H9 (cell line): ENCODE measurements at regions not wholly inside any gene's neighbourhood (a gene's known extent, or its start where the extent isn't known, plus 50 kb on each side); places are given as distances from the start of the nearest gene placed in this dataset.

Experiments
- DNase-seq: peaks from one replicate; pipeline ENCODE4 v3.0.0-alpha.2; 2017
- H2AFZ ChIP-seq: one replicate; pipeline ENCODE4 v1.6.1; 2013; ENCODE audit warnings: mild to moderate bottlenecking, low read length, control low read depth, moderate library complexity
- H2AK5ac ChIP-seq: 2 replicates; pipeline ENCODE4 v1.6.1; 2013; ENCODE audit warnings: low read length, control low read depth, mixed read lengths; ENCODE audit not compliant: insufficient read length
- H2BK120ac ChIP-seq: one replicate; pipeline ENCODE4 v1.6.1; 2013; ENCODE audit warnings: low read depth, mild to moderate bottlenecking, low read length, control low read depth, inconsistent platforms; ENCODE audit not compliant: poor library complexity, severe bottlenecking
- H2BK12ac ChIP-seq: 2 replicates; pipeline ENCODE4 v1.6.1; 2013; ENCODE audit warnings: low read length, control low read depth, mixed read lengths, low read depth; ENCODE audit not compliant: insufficient read length
- H2BK15ac ChIP-seq: 2 replicates; pipeline ENCODE4 v1.6.1; 2013; ENCODE audit warnings: low read depth, low read length, control low read depth
- H2BK20ac ChIP-seq: one replicate; pipeline ENCODE4 v1.6.1; 2013; ENCODE audit warnings: low read depth, mild to moderate bottlenecking, low read length, control low read depth, inconsistent platforms; ENCODE audit not compliant: poor library complexity, severe bottlenecking
- H2BK5ac ChIP-seq: 2 replicates; pipeline ENCODE4 v1.6.1; 2013; ENCODE audit warnings: low read length, control low read depth, mixed read lengths; ENCODE audit not compliant: insufficient read length
- H3K14ac ChIP-seq: 2 replicates; pipeline ENCODE4 v1.6.1; 2013; ENCODE audit warnings: low read length, control low read depth; ENCODE audit not compliant: insufficient read depth
- H3K18ac ChIP-seq: 2 replicates; pipeline ENCODE4 v1.6.1; 2013; ENCODE audit warnings: low read depth, mild to moderate bottlenecking, mixed read lengths, low read length, control low read depth; ENCODE audit not compliant: insufficient read length
- H3K23ac ChIP-seq: 2 replicates; pipeline ENCODE4 v1.6.1; 2013; ENCODE audit warnings: low read length, control low read depth, mixed read lengths, low read depth; ENCODE audit not compliant: insufficient read length
- H3K23me2 ChIP-seq: 2 replicates; pipeline ENCODE4 v1.6.1; 2013; ENCODE audit warnings: low read depth, mild to moderate bottlenecking, mixed read lengths, low read length, control low read depth; ENCODE audit not compliant: insufficient read length, poor library complexity, severe bottlenecking
- H3K27ac ChIP-seq: 2 replicates; pipeline ENCODE4 v1.5.1; 2013; ENCODE audit warnings: low read length, control low read depth, mixed read lengths, low read depth; ENCODE audit not compliant: insufficient read length
- H3K27me3 ChIP-seq: 2 replicates; pipeline ENCODE4 v1.6.1; 2013; ENCODE audit warnings: low read length, control low read depth, inconsistent platforms; ENCODE audit not compliant: insufficient read depth
- H3K4ac ChIP-seq: 2 replicates; pipeline ENCODE4 v1.6.1; 2013; ENCODE audit warnings: low read depth, mild to moderate bottlenecking, control low read depth, inconsistent platforms, low read length, moderate library complexity
- H3K4me1 ChIP-seq: 2 replicates; pipeline ENCODE4 v1.6.1; 2013; ENCODE audit warnings: low read length, control low read depth, inconsistent platforms; ENCODE audit not compliant: insufficient read depth
- H3K4me2 ChIP-seq: 2 replicates; pipeline ENCODE4 v1.6.1; 2013; ENCODE audit warnings: low read length, control low read depth, mixed read lengths; ENCODE audit not compliant: insufficient read length, insufficient read depth
- H3K56ac ChIP-seq: 2 replicates; pipeline ENCODE4 v1.6.1; 2013; ENCODE audit warnings: low read depth, mild to moderate bottlenecking, mixed read lengths, low read length, control low read depth; ENCODE audit not compliant: insufficient read length
- H3K79me1 ChIP-seq: 2 replicates; pipeline ENCODE4 v1.6.1; 2013; ENCODE audit warnings: low read depth, mild to moderate bottlenecking, moderate library complexity, low read length, control low read depth, inconsistent platforms; ENCODE audit not compliant: insufficient read depth, poor library complexity, severe bottlenecking
- H3K79me2 ChIP-seq: 2 replicates; pipeline ENCODE4 v1.6.1; 2013; ENCODE audit warnings: low read length, control low read depth, inconsistent platforms; ENCODE audit not compliant: insufficient read depth
- H3K9ac ChIP-seq: 2 replicates; pipeline ENCODE4 v1.6.1; 2013; ENCODE audit warnings: low read length, control low read depth, mixed read lengths; ENCODE audit not compliant: insufficient read length; ENCODE audit errors: extremely low read depth
- H3K9me3 ChIP-seq: one replicate; pipeline ENCODE4 v1.6.1; 2013; ENCODE audit warnings: low read depth, low read length, inconsistent platforms; ENCODE audit not compliant: control insufficient read depth
- H3T11ph ChIP-seq: one replicate; pipeline ENCODE4 v1.6.1; 2013; ENCODE audit warnings: mild to moderate bottlenecking, low read length, control low read depth, inconsistent platforms
- H4K20me1 ChIP-seq: one replicate; pipeline ENCODE4 v1.6.1; 2013; ENCODE audit not compliant: control insufficient read depth, insufficient read length, insufficient read depth
- H4K5ac ChIP-seq: 2 replicates; pipeline ENCODE4 v1.6.1; 2013; ENCODE audit warnings: low read depth, mild to moderate bottlenecking, mixed read lengths, low read length, control low read depth; ENCODE audit not compliant: insufficient read length
- H4K8ac ChIP-seq: replicated peaks from 2 replicates; pipeline ENCODE4 v1.6.1; 2013; ENCODE audit warnings: low read length, control low read depth, mixed read lengths, low read depth; ENCODE audit not compliant: insufficient read length
- H4K91ac ChIP-seq: 2 replicates; pipeline ENCODE4 v1.6.1; 2013; ENCODE audit warnings: low read depth, mild to moderate bottlenecking, moderate library complexity, mixed read lengths, low read length, control low read depth; ENCODE audit not compliant: insufficient read length
- H3K27ac Mint-ChIP-seq, 3 experiments: 2 replicates in 2 of 3; 3 replicates in 1 of 3; pipeline ENCODE4 v1.8.0; 2020 to 2021; ENCODE audit warnings: mixed read lengths in 3 of 3, mild to moderate bottlenecking in 1 of 3, moderate library complexity in 1 of 3
- H3K27me3 Mint-ChIP-seq: 2 replicates; pipeline ENCODE4 v1.8.0; 2021; ENCODE audit warnings: low read depth, mild to moderate bottlenecking, moderate library complexity, mixed read lengths
- H3K36me3 Mint-ChIP-seq, 3 experiments: 2 replicates in 2 of 3; 3 replicates in 1 of 3; pipeline ENCODE4 v1.8.0; 2020 to 2021; ENCODE audit warnings: low read depth in 3 of 3, mixed read lengths in 3 of 3; ENCODE audit not compliant: insufficient read depth in 1 of 3
- H3K4me1 Mint-ChIP-seq, 2 experiments: 2 replicates each; pipeline ENCODE4 v1.8.0; 2020; ENCODE audit warnings: mixed read lengths in 2 of 2
- H3K4me3 Mint-ChIP-seq, 2 experiments: 2 replicates in 1 of 2; 3 replicates in 1 of 2; pipeline ENCODE4 v1.8.0; 2020 to 2021; ENCODE audit warnings: mild to moderate bottlenecking in 2 of 2, mixed read lengths in 2 of 2, moderate library complexity in 1 of 2
- H3K9me3 Mint-ChIP-seq, 2 experiments: 2 replicates in 1 of 2; 3 replicates in 1 of 2; pipeline ENCODE4 v1.8.0; 2020; ENCODE audit warnings: mild to moderate bottlenecking in 2 of 2, mixed read lengths in 2 of 2, moderate library complexity in 1 of 2
- CTCF ChIP-seq: fragments of 200-600 bp; sonication (generic); conservative IDR thresholded peaks from 3 replicates; pipeline ENCODE4 v1.8.0; 2021; ENCODE audit warnings: antibody characterized with exemption, mild to moderate bottlenecking
- WGBS: extraction: QIAGEN DNeasy Blood & Tissue Kit; methylation state at CpG from one replicate; pipeline ENCODE4 v1.1.7; 2013; ENCODE audit warnings: missing lambda C conversion rate, low lambda C conversion rate, mixed read lengths; ENCODE audit not compliant: insufficient read length; ENCODE audit errors: extremely low coverage; 5-methylcytosine and 5-hydroxymethylcytosine counted together

DNA sequence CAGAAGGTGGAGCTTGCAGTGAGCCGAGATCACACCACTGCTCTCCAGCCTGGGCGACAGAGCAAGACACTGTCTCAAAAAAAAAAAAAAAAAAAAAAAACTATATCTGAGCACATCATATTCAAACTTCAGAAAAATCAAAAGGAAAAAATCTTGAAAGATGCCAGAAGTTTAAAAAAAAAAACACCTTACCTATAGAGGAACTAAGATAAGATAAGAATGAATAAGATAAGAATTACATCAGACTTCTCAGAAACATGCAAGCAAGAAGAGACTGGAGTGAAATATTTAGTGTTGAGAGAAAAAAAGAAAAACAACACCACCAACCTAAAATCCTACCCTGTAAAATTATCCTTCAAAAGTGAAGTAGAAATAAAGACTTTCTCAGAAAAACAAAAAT is 116.8 kb upstream of the ARID1B start:
- no peak overlapping the region for H2BK5ac ChIP-seq
- H3K9me3 ChIP-seq, result no peaks in the 10 kb centered on the region
- no peak overlapping the region for H2BK120ac ChIP-seq
- no peak overlapping the region for H2AFZ ChIP-seq
- H4K20me1 ChIP-seq, result no peaks in the 10 kb centered on the region
- no peaks in the 10 kb centered on the region for H3K4me1 ChIP-seq
- no peak overlapping the region for H4K5ac ChIP-seq
- Mint-ChIP-seq H3K4me1 (peaks cover 34 to 35% of the 10 kb centered on the region in 2 experiments), H3K36me3 (peaks cover 0 to 9% (median 0%) of the 10 kb centered on the region in 3 experiments; a peak in 3 of 7 replicates), H3K4me3 (no peak overlapping the region), H3K27me3 (peaks cover 6% of the 10 kb centered on the region), H3K27ac (no peak overlapping the region), H3K9me3 (peaks cover 3 to 4% of the 10 kb centered on the region in 2 experiments; a peak in 3 of 5 replicates)
- WGBS, result no CpG with 5 or more reads among the region's 2 CpGs
- TF ChIP-seq CTCF, result no peak
- H3K4me2 ChIP-seq, result no peak overlapping the region
- H3K27me3 ChIP-seq, result no peaks in the 10 kb centered on the region
- no peak overlapping the region for H3K9ac ChIP-seq
- DNase-seq, result no peak
- H3K23ac ChIP-seq, result no peak overlapping the region
- no peak overlapping the region for H3K27ac ChIP-seq
- no peak overlapping the region for H3K14ac ChIP-seq
- H3K23me2 ChIP-seq, result no peaks in the 10 kb centered on the region
- H2BK12ac ChIP-seq, result no peak overlapping the region
- H3K56ac ChIP-seq, result no peak overlapping the region
- H2BK15ac ChIP-seq, result no peak overlapping the region
- H3K79me1 ChIP-seq, result no peaks in the 10 kb centered on the region
- H2BK20ac ChIP-seq, result no peak overlapping the region
- no peak overlapping the region for H4K91ac ChIP-seq
- no peak overlapping the region for H2AK5ac ChIP-seq
- H3K4ac ChIP-seq, result no peak overlapping the region
- no peak overlapping the region for H4K8ac ChIP-seq
- H3K79me2 ChIP-seq, result no peaks in the 10 kb centered on the region
- H3K18ac ChIP-seq, result no peak overlapping the region
- H3T11ph ChIP-seq, result no peak overlapping the region
